ENCODE measurements at regions not wholly inside any gene's neighbourhood (a gene's known extent, or its start where the extent isn't known, plus 50 kb on each side); places are given as distances from the start of the nearest gene placed in this dataset.

GRCh38 chrX:87005183-87005582 is 512.4 kb upstream of the KLHL4 start:
- TF ChIP-seq CTCF (IDR thresholded peaks at IDR 0.05) = no peak
- TF ChIP-seq POLR2A (IDR thresholded peaks at IDR 0.05) = no peak
- no peak for TF ChIP-seq EP300 (IDR thresholded peaks at IDR 0.05)
